ENCODE measurements at regions not wholly inside any gene's neighbourhood (a gene's known extent, or its start where the extent isn't known, plus 50 kb on each side); places are given as distances from the start of the nearest gene placed in this dataset.

- intact Hi-C loops (cut with micrococcal nuclease), result no loop called here
- DNase-seq (no peak), ATAC-seq (ENCODE audit: low read depth) (no peak)
- no peaks in the 10 kb centered on the region for H3K9me3 Mint-ChIP-seq
- no peaks in the 10 kb centered on the region for H3K4me1 Mint-ChIP-seq
- H3K4me3 Mint-ChIP-seq, result no peak overlapping the region
- POLR2A ChIA-PET, result no interaction called here
- no peak for TF ChIP-seq CTCF (IDR thresholded peaks at IDR 0.05)
- H3K27me3 Mint-ChIP-seq, result peaks cover 3% of the 10 kb centered on the region
- H3K27ac Mint-ChIP-seq, result no peak overlapping the region
- H3K36me3 Mint-ChIP-seq (ENCODE audit: low read depth), result no peaks in the 10 kb centered on the region
- CTCF ChIA-PET, result no interaction called here
Observed at GRCh38 chr1:157442065-157442464, 110.2 kb downstream of the FCRL5 start.

GRCh38 chr1:157439302-157439954 is 112.9 kb downstream of the FCRL5 start:
- TF ChIP-seq CTCF (IDR thresholded peaks at IDR 0.05), result no peak
- Mint-ChIP-seq H3K4me3 (no peak overlapping the region), H3K36me3 (ENCODE audit: low read depth) (no peaks in the 10 kb centered on the region), H3K27ac (no peak overlapping the region), H3K4me1 (no peaks in the 10 kb centered on the region), H3K27me3 (peaks cover 12% of the 10 kb centered on the region), H3K9me3 (no peaks in the 10 kb centered on the region)
- POLR2A ChIA-PET, result no interaction called here
- DNase-seq (no peak), ATAC-seq (ENCODE audit: low read depth) (no peak)
- CTCF ChIA-PET, result no interaction called here
- intact Hi-C loops (cut with micrococcal nuclease), result no loop called here

GRCh38 chr1:157438613-157439012 is 113.7 kb downstream of the FCRL5 start:
- DNase-seq, result no peak
- intact Hi-C loops (cut with micrococcal nuclease), result no loop called here
- Mint-ChIP-seq H3K36me3 (ENCODE audit: low read depth) (no peaks in the 10 kb centered on the region), H3K4me3 (no peak overlapping the region), H3K9me3 (no peaks in the 10 kb centered on the region), H3K4me1 (no peaks in the 10 kb centered on the region), H3K27ac (no peak overlapping the region), H3K27me3 (peaks cover 19% of the 10 kb centered on the region)
- ChIA-PET POLR2A (no interaction called here), CTCF (no interaction called here)
- ATAC-seq (ENCODE audit: low read depth), result no peak
- TF ChIP-seq CTCF (IDR thresholded peaks at IDR 0.05), result no peak

- Mint-ChIP-seq H3K27me3 (peaks cover 19% of the 10 kb centered on the region), H3K36me3 (ENCODE audit: low read depth) (no peaks in the 10 kb centered on the region), H3K27ac (no peak overlapping the region), H3K9me3 (no peaks in the 10 kb centered on the region), H3K4me1 (no peaks in the 10 kb centered on the region), H3K4me3 (no peak overlapping the region)
- POLR2A ChIA-PET, result no interaction called here
- no peak for TF ChIP-seq CTCF (IDR thresholded peaks at IDR 0.05)
- DNase-seq (no peak), ATAC-seq (ENCODE audit: low read depth) (no peak)
- CTCF ChIA-PET, result no interaction called here
- intact Hi-C loops (cut with micrococcal nuclease), result no loop called here
Observed at GRCh38 chr1:157438146-157438545, 114.2 kb downstream of the FCRL5 start.

GRCh38 chr1:157437296-157437695 is 115.0 kb downstream of the FCRL5 start:
- TF ChIP-seq CTCF (IDR thresholded peaks at IDR 0.05), result no peak
- no peak overlapping the region for H3K4me3 Mint-ChIP-seq
- H3K36me3 Mint-ChIP-seq (ENCODE audit: low read depth), result no peaks in the 10 kb centered on the region
- peaks cover 19% of the 10 kb centered on the region for H3K27me3 Mint-ChIP-seq
- ChIA-PET CTCF (no interaction called here), POLR2A (no interaction called here)
- H3K9me3 Mint-ChIP-seq, result no peaks in the 10 kb centered on the region
- no peak overlapping the region for H3K27ac Mint-ChIP-seq
- ATAC-seq (ENCODE audit: low read depth) (no peak), DNase-seq (no peak)
- intact Hi-C loops (cut with micrococcal nuclease), result no loop called here
- H3K4me1 Mint-ChIP-seq, result no peaks in the 10 kb centered on the region

All from activated B cell treated with CpG ODN at 0.5 μM for 24 hours (primary cell).